HepG2 (cell line): ENCODE measurements at regions not wholly inside any gene's neighbourhood (a gene's known extent, or its start where the extent isn't known, plus 50 kb on each side); places are given as distances from the start of the nearest gene placed in this dataset.

Source experiments
- GATAD1 ChIP-seq: IDR thresholded peaks from 2 replicates; pipeline ENCODE4 v1.6.1; 2016; ENCODE audit warnings: missing genetic modification reagents, missing compliant biosample characterization
- GMEB1 ChIP-seq: sonication (generic); formaldehyde crosslinking; IDR thresholded peaks from 2 replicates; pipeline ENCODE4 v1.5.1; 2020; ENCODE audit warnings: missing genetic modification reagents, mild to moderate bottlenecking, borderline replicate concordance
- KLF15 ChIP-seq: sonication (generic); formaldehyde crosslinking; IDR thresholded peaks from 2 replicates; pipeline ENCODE4 v1.8.1; 2023; ENCODE audit warnings: borderline replicate concordance, mild to moderate bottlenecking, inconsistent platforms, missing genetic modification reagents, mixed read lengths
- MLX ChIP-seq: IDR thresholded peaks from 2 replicates; pipeline ENCODE4 v1.6.1; 2016
- MXD3 ChIP-seq: IDR thresholded peaks from 2 replicates; pipeline ENCODE4 v1.6.1; 2016; ENCODE audit warnings: mild to moderate bottlenecking, missing biosample characterization, missing genetic modification reagents
- MZF1 ChIP-seq: sonication (generic); formaldehyde crosslinking; IDR thresholded peaks from 2 replicates; pipeline ENCODE4 v1.8.1; 2023; ENCODE audit warnings: mild to moderate bottlenecking, missing genetic modification reagents, borderline replicate concordance
- NFATC3 ChIP-seq: sonication (generic); formaldehyde crosslinking; IDR thresholded peaks from 2 replicates; pipeline ENCODE4 v1.5.1; 2020; ENCODE audit warnings: mild to moderate bottlenecking, missing genetic modification reagents
- NFKBIZ ChIP-seq: IDR thresholded peaks from 2 replicates; pipeline ENCODE4 v1.6.1; 2018; ENCODE audit warnings: missing genetic modification reagents, missing compliant biosample characterization
- POLR2A ChIP-seq, 2 experiments: IDR thresholded peaks; 2 replicates each; pipeline ENCODE4 v1.6.1; 2011; ENCODE audit warnings: low read depth in 2 of 2, low read length in 2 of 2, mild to moderate bottlenecking in 1 of 2, moderate library complexity in 1 of 2; ENCODE audit not compliant: insufficient read depth in 1 of 2
- REST ChIP-seq, 2 experiments: IDR thresholded peaks; 2 replicates each; pipeline ENCODE4 v1.6.1; 2011 to 2012; ENCODE audit warnings: low read length in 2 of 2, borderline replicate concordance in 1 of 2, low read depth in 1 of 2, mild to moderate bottlenecking in 1 of 2, moderate library complexity in 1 of 2
- RNF219 ChIP-seq: sonication (generic); formaldehyde crosslinking; IDR thresholded peaks from 2 replicates; pipeline ENCODE4 v1.5.0; 2020; ENCODE audit warnings: mild to moderate bottlenecking, missing genetic modification reagents
- RXRA ChIP-seq: sonication (generic); formaldehyde crosslinking; IDR thresholded peaks from 2 replicates; pipeline ENCODE4 v1.5.1; 2020; ENCODE audit warnings: missing genetic modification reagents
- SATB2 ChIP-seq: sonication (generic); formaldehyde crosslinking; IDR thresholded peaks from 2 replicates; pipeline ENCODE4 v1.5.0; 2020; ENCODE audit warnings: missing genetic modification reagents
- SOX5 ChIP-seq: IDR thresholded peaks from 2 replicates; pipeline ENCODE4 v1.6.1; 2016; ENCODE audit warnings: borderline replicate concordance
- SP140L ChIP-seq: sonication (generic); formaldehyde crosslinking; IDR thresholded peaks from 2 replicates; pipeline ENCODE4 v1.4.0; 2020; ENCODE audit warnings: missing genetic modification reagents, borderline replicate concordance
- SP4 ChIP-seq: sonication (generic); formaldehyde crosslinking; IDR thresholded peaks from 2 replicates; pipeline ENCODE4 v1.8.1; 2023; ENCODE audit warnings: mild to moderate bottlenecking, missing genetic modification reagents
- ZBTB38 ChIP-seq: sonication (generic); formaldehyde crosslinking; IDR thresholded peaks from 2 replicates; pipeline ENCODE4 v1.5.1; 2020; ENCODE audit warnings: mild to moderate bottlenecking, missing genetic modification reagents
- ZMAT3 ChIP-seq: sonication (generic); formaldehyde crosslinking; conservative IDR thresholded peaks from 2 replicates; pipeline ENCODE4 v1.7.0; 2021; ENCODE audit warnings: missing genetic modification reagents
- ZNF432 ChIP-seq: sonication (generic); formaldehyde crosslinking; IDR thresholded peaks from 2 replicates; pipeline ENCODE4 v1.5.0; 2020; ENCODE audit warnings: missing genetic modification reagents, mild to moderate bottlenecking, borderline replicate concordance
- ZNF580 ChIP-seq: IDR thresholded peaks from 2 replicates; pipeline ENCODE4 v1.6.1; 2016; ENCODE audit warnings: low read depth, borderline replicate concordance
- ZNF704 ChIP-seq: sonication (generic); formaldehyde crosslinking; IDR thresholded peaks from 2 replicates; pipeline ENCODE4 v1.8.1; 2023; ENCODE audit warnings: mild to moderate bottlenecking, inconsistent platforms, moderate library complexity, missing genetic modification reagents, borderline replicate concordance

- TF ChIP-seq RNF219 (CRISPR knock-in tag), result no peak
- TF ChIP-seq MXD3 (CRISPR knock-in tag), result no peak
- 0 out of 2 replicates have a peak, but pooled peaks have one; percentile 38 for TF ChIP-seq NFKBIZ (CRISPR knock-in tag)
- no peak for TF ChIP-seq SATB2 (CRISPR knock-in tag)
- TF ChIP-seq MZF1 (CRISPR knock-in tag), result no peak
- TF ChIP-seq ZNF580 (CRISPR knock-in tag), result 0 out of 2 replicates have a peak, but pooled peaks have one; percentile 42
- TF ChIP-seq ZBTB38 (CRISPR knock-in tag), result no peak
- TF ChIP-seq ZMAT3 (CRISPR knock-in tag), result 0 out of 2 replicates have a peak, but pooled peaks have one; percentile 46
- TF ChIP-seq MLX, result peak; percentile 92
- no peak for TF ChIP-seq POLR2A (IDR thresholded peaks at IDR 0.05; ENCODE audit: insufficient read depth in 1 of 2, low read depth in 2 of 2, low read length in 2 of 2)
- no peak for TF ChIP-seq REST (IDR thresholded peaks at IDR 0.05; ENCODE audit: borderline replicate concordance in 1 of 2, low read depth in 1 of 2, low read length in 2 of 2)
- TF ChIP-seq SOX5 (CRISPR knock-in tag), result peak; percentile 83
- TF ChIP-seq ZNF432 (CRISPR knock-in tag), result no peak
- TF ChIP-seq GMEB1, result no peak
- peak; percentile 51 for TF ChIP-seq GATAD1 (CRISPR knock-in tag)
- 0 out of 2 replicates have a peak, but pooled peaks have one; percentile 31 for TF ChIP-seq SP4 (CRISPR knock-in tag)
- TF ChIP-seq NFATC3, result no peak
- TF ChIP-seq KLF15 (CRISPR knock-in tag), result no peak
- TF ChIP-seq ZNF704 (CRISPR knock-in tag), result no peak
- no peak for TF ChIP-seq SP140L (CRISPR knock-in tag)
- TF ChIP-seq RXRA (CRISPR knock-in tag), result peak; percentile 88; the same call in 1 of the 2 replicates
Observed at GRCh38 chr3:43178891-43179366, 73.0 kb upstream of the POMGNT2 start (continued).
